ENCODE measurements at regions not wholly inside any gene's neighbourhood (a gene's known extent, or its start where the extent isn't known, plus 50 kb on each side); places are given as distances from the start of the nearest gene placed in this dataset.

GRCh38 chr11:95297680-95298452 lies 66.9 kb upstream of the SESN3 start:
- DNase-seq, result no peak

GRCh38 chr11:95296621-95297025 lies 65.6 kb upstream of the SESN3 start:
- DNase-seq, result no peak

- DNase-seq, result no peak
These were observed 65.2 kb upstream of the SESN3 start for GRCh38 chr11:95296165-95296564.

- no peak for DNase-seq
These were observed 64.6 kb upstream of the SESN3 start for GRCh38 chr11:95295382-95296149.

GRCh38 chr11:95294701-95295100 lies 63.7 kb upstream of the SESN3 start:
- DNase-seq, result no peak

- no peak for DNase-seq
These were observed 62.1 kb upstream of the SESN3 start for GRCh38 chr11:95293116-95293515.

GRCh38 chr11:95291946-95292345 lies 60.9 kb upstream of the SESN3 start:
- no peak for DNase-seq

GRCh38 chr11:95289378-95290101 lies 58.5 kb upstream of the SESN3 start:
- no peak for DNase-seq

- no peak for DNase-seq
These were observed 53.4 kb upstream of the SESN3 start for GRCh38 chr11:95284057-95285052.

- no peak for DNase-seq
These were observed 52.6 kb upstream of the SESN3 start for GRCh38 chr11:95283650-95284049.

GRCh38 chr11:95283146-95283545 lies 52.1 kb upstream of the SESN3 start:
- DNase-seq, result no peak

- no peak for DNase-seq
These were observed 51.3 kb upstream of the SESN3 start for GRCh38 chr11:95282291-95282751.

Measured in GF-D8 (cell line).